Panc1 (cell line): ENCODE measurements at regions not wholly inside any gene's neighbourhood (a gene's known extent, or its start where the extent isn't known, plus 50 kb on each side); places are given as distances from the start of the nearest gene placed in this dataset.

Experiments
- POLR2AphosphoS5 ChIP-seq: IDR thresholded peaks from 2 replicates; pipeline ENCODE4 v1.6.1; 2012; ENCODE audit warnings: mild to moderate bottlenecking, low read depth, low read length, moderate library complexity
- REST ChIP-seq, 2 experiments: IDR thresholded peaks; 2 replicates each; pipeline ENCODE4 v1.6.1; 2011 to 2012; ENCODE audit warnings: low read depth in 2 of 2, control low read depth in 1 of 2, low read length in 1 of 2, mild to moderate bottlenecking in 1 of 2, moderate library complexity in 1 of 2; ENCODE audit not compliant: insufficient read depth in 1 of 2
- SIN3A ChIP-seq: IDR thresholded peaks from 2 replicates; pipeline ENCODE4 v1.6.1; 2012; ENCODE audit warnings: low read depth, mild to moderate bottlenecking, low read length, moderate library complexity, borderline replicate concordance; ENCODE audit not compliant: insufficient read depth
- TCF7L2 ChIP-seq: IDR thresholded peaks from 2 replicates; pipeline ENCODE4 v1.6.1; 2011; ENCODE audit warnings: mild to moderate bottlenecking, low read depth, low read length, inconsistent platforms
- TF ChIP-seq, protein P1 (sequence below): fragments of 450-650 bp; IDR thresholded peaks from 2 replicates; pipeline ENCODE4 v1.5.1; 2017; ENCODE audit warnings: mild to moderate bottlenecking

- TF ChIP-seq, protein P1, sequence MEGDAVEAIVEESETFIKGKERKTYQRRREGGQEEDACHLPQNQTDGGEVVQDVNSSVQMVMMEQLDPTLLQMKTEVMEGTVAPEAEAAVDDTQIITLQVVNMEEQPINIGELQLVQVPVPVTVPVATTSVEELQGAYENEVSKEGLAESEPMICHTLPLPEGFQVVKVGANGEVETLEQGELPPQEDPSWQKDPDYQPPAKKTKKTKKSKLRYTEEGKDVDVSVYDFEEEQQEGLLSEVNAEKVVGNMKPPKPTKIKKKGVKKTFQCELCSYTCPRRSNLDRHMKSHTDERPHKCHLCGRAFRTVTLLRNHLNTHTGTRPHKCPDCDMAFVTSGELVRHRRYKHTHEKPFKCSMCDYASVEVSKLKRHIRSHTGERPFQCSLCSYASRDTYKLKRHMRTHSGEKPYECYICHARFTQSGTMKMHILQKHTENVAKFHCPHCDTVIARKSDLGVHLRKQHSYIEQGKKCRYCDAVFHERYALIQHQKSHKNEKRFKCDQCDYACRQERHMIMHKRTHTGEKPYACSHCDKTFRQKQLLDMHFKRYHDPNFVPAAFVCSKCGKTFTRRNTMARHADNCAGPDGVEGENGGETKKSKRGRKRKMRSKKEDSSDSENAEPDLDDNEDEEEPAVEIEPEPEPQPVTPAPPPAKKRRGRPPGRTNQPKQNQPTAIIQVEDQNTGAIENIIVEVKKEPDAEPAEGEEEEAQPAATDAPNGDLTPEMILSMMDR: no peak
- TF ChIP-seq POLR2AphosphoS5 (no peak), SIN3A (no peak), REST (IDR thresholded peaks at IDR 0.05; ENCODE audit: insufficient read depth in 1 of 2, low read depth in 2 of 2, low read length in 1 of 2) (no peak), TCF7L2 (no peak)
Measured at GRCh38 chr7:24127930-24128329, 156.1 kb upstream of the NPY start.
